Fibroblast of mammary gland (primary cell): ENCODE measurements at regions not wholly inside any gene's neighbourhood (a gene's known extent, or its start where the extent isn't known, plus 50 kb on each side); places are given as distances from the start of the nearest gene placed in this dataset.
"Not testable (repeated sequence)": the region's sequence is repeated elsewhere in the genome, so short reads cannot be mapped to it uniquely, and the experiment has no call there.

Experiments used
- DNase-seq: peaks from one replicate; pipeline ENCODE4 v3.0.0-alpha.2; 2010; ENCODE audit warnings: low read depth
- H3K4me3 ChIP-seq: 2 replicates; pipeline ENCODE4 v1.5.1; 2011; ENCODE audit warnings: low read depth, mild to moderate bottlenecking, low read length, moderate library complexity; ENCODE audit not compliant: control insufficient read depth
- TF ChIP-seq, protein P1 (sequence below): conservative IDR thresholded peaks from 2 replicates; pipeline ENCODE4 v1.5.1; 2011; ENCODE audit warnings: low read depth, low read length, inconsistent platforms; ENCODE audit not compliant: control insufficient read depth, insufficient read depth

DNA sequence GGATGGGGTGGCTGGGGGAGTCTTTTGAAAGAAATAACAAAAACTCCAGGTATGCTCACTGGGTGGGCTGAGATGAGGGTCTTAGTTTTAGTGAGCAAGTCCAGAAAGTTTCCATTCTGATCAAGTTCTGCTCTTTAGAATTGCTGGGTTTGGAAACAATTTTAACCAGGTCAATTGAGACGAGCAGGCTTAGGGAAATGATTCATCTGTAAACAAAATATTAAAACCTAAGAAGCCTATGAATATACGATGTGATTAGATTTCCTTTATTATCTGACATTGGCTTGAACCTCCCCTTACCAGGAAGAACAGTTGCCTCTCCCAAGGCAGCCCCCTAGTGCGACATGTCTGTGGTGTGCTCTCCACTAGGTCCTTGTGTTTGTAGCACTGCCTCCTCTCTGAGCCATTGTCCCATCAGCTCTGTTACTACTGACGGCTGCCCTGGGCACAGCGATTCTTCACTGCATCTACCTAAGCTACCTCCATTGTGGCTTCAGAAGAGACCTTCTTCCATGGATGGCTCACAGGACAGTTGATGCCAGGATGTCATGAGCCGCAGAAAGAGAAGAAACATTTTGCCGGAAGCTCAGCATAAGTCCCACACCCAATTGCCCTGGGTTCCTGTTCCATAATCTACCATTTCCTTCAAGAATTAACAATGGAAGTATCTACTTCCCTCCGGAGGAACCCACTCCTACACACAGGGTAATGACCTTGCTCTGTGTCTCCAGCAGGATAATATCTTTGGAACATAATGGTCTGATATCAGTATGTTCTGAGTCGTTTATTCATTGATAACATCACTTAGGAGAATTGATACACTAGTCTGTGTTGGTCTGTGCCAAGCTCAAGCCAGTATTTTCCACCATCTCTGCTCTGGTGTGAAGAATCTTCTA, 95.1 kb upstream of the ITGB1 start:
- TF ChIP-seq, protein P1, sequence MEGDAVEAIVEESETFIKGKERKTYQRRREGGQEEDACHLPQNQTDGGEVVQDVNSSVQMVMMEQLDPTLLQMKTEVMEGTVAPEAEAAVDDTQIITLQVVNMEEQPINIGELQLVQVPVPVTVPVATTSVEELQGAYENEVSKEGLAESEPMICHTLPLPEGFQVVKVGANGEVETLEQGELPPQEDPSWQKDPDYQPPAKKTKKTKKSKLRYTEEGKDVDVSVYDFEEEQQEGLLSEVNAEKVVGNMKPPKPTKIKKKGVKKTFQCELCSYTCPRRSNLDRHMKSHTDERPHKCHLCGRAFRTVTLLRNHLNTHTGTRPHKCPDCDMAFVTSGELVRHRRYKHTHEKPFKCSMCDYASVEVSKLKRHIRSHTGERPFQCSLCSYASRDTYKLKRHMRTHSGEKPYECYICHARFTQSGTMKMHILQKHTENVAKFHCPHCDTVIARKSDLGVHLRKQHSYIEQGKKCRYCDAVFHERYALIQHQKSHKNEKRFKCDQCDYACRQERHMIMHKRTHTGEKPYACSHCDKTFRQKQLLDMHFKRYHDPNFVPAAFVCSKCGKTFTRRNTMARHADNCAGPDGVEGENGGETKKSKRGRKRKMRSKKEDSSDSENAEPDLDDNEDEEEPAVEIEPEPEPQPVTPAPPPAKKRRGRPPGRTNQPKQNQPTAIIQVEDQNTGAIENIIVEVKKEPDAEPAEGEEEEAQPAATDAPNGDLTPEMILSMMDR: no peak
- no peak overlapping the region for H3K4me3 ChIP-seq
- DNase-seq: no peak

DNA sequence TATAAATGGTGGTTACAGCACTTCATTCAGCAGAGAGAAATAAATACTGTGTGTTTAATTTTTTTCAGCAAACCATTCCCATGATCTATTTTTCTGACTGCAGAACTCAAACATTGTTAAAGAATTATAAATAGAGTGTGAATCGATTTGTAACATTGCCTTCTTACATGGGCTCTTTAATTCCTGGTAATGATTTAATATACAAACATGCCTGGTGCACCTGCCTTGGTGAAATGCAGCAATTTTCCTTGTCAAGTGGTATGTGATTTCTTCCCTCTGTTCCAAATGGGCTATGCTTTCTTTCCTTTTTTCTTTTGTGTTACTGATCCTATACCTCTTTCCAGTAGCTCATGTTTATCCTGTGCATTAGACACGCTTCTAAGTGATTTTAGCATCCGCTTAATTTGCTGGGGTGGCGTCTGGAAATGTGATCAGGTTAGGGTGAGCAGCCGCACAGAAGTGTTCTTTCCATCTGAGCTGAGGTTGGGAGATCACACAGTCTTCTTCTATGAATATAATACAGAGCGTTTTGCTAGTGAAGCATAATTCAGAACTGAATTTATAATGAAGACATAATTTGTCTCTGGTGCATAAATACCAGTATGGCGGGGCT, 94.3 kb upstream of the ITGB1 start:
- TF ChIP-seq, protein P1: no peak
- no peak for DNase-seq
- no peak overlapping the region for H3K4me3 ChIP-seq

DNA sequence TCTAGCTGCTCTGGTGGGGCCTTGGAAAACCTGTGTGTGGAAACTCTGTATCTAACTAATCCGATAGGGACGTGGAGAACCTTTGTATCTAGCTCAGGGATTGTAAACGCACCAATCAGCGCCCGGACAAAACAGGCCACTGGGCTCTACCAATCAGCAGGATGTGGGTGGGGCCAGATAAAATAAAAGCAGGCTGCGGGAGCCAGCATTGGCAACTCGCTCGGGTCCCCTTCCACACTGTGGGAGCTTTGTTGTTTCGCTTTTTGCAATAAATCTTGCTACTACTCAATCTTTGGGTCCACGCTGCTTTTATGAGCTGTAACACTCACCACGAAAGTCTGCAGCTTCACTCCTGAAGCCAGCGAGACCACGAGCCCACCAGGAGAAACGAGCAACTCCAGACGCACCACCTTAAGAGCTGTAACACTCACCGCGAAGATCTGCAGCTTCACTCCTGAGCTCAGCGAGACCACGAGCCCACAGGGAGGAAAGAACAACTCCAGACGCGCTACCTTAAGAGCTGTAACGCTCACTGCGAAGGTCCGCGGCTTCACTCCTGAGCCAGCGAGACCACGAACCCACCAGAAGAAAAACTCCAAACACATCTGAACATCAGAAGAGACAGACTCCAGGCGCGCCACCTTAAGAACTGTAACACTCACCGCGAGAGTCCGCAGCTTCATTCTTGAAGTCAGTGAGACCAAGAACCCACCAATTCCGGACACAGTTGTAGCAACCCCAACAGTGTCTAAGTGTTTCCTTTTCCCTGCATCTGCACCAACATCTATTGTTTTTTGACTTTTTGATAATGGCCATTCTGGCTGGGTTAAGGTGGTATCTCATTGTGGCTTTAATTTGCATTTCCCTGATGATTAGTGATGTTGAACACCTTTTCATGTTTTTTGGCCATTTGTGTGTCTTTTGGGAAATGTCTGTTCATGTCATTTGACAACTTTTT, 92.2 kb upstream of the ITGB1 start:
- not testable (repeated sequence) for H3K4me3 ChIP-seq, DNase-seq

DNA sequence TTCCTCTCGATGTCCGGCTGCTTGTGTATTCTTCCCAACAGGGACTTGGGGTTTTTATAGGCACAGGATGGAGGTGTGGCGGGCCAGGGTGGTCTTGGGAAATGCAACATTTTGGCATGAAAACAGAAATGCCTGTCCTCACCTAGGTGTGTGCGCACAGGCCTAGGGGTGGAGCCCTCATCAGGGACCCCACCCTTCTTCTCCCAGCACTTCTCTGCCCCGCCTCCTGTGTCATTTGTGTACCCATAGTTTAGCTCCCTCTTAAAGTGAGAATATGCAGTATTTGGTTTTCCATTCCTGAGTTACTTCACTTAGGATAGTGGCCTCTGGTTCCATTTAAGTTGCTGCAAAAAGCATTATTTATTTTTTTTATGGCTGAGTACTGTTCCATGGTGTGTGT, 90.2 kb upstream of the ITGB1 start:
- TF ChIP-seq, protein P1: no peak
- no peak for DNase-seq
- H3K4me3 ChIP-seq: no peak overlapping the region

DNA sequence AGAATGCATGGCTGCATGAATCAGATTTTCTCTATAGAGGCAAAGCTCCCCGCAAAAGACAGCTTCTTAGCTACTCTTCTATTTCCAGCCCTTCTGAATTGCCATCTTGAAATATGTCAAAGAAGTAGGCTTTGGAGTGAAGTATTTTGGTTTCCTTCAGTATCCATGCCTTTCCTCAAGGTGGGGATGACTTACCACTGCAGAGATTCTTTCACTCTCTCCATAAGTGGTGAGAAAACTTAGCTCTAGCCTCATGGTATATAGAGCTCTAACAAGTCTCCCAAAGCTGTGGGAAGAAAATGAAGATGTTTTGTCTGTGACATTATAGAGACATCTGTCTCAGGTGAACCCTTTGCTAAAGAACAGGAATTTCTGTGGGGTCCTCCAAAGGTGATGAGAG, 89.6 kb upstream of the ITGB1 start:
- TF ChIP-seq, protein P1: no peak
- H3K4me3 ChIP-seq: no peak overlapping the region
- DNase-seq: peak; percentile 10

DNA sequence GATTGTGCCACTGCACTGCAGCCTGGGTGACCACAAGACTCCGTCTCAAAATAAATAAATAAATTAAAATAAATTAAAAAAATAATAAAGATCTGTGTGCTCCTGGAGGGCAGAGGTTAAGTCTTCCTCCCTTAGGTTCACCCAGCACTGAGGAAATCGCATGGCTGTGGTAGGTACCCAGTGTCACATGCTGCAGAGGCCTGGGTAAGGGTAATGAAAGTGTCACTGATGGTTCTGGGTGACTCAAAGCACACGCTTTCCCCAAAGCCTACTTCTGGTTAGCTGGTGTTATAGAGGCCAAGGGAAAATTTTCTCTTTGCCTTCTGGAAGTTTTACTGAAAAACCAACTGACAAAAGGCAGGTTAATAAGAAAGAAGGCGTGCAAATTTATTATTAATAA, 88.8 kb upstream of the ITGB1 start:
- TF ChIP-seq, protein P1: no peak
- no peak overlapping the region for H3K4me3 ChIP-seq
- DNase-seq: no peak
